ENCODE measurements at regions not wholly inside any gene's neighbourhood (a gene's known extent, or its start where the extent isn't known, plus 50 kb on each side); places are given as distances from the start of the nearest gene placed in this dataset.

DNA sequence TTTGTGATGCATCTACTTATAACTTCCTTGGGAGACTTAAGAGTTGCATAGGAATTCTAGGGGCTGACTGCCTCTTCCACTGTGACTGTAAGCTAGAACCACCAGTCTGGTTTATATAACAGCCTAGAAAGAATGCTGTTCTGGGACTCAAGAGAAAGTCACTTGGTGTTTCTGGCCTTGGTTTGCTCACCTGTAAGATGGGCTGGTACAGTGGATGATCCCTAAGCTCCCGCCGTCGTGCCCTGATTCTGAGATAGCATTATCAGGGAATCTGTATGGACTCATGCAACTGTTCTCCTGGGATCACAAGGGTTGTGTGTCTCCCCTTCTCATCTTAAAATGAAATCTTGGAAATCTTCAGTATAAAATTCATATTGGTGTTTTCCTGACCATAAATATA is 100.6 kb downstream of the LYZL1 start:
- no peak overlapping the region for H3K4me2 ChIP-seq (ENCODE audit: low read length)
- no peaks in the 10 kb centered on the region for H3K4me1 ChIP-seq (ENCODE audit: control insufficient read depth, low read depth, low read length)
- H2BK15ac ChIP-seq (replicated peaks; ENCODE audit: low read depth): no peak overlapping the region
- H3K27me3 ChIP-seq (ENCODE audit: insufficient read depth, low read length, poor library complexity): no peaks in the 10 kb centered on the region
- no peak overlapping the region for H2BK5ac ChIP-seq (ENCODE audit: low read length)
- H3K79me1 ChIP-seq (ENCODE audit: low read length): no peaks in the 10 kb centered on the region
- no peak overlapping the region for H3K27ac ChIP-seq (ENCODE audit: low read depth, low read length)
- no CpG with 5 or more reads among the region's 3 CpGs for WGBS (ENCODE audit: extremely low coverage, insufficient coverage, low lambda C conversion rate)
- no peak overlapping the region for H4K8ac ChIP-seq (ENCODE audit: low read depth, low read length)
- no peak overlapping the region for H3K9ac ChIP-seq (ENCODE audit: low read length)
- H3K79me2 ChIP-seq (ENCODE audit: control insufficient read depth, insufficient read depth, low read length): no peaks in the 10 kb centered on the region
- H4K5ac ChIP-seq (ENCODE audit: low read length): no peak overlapping the region
- no peak for DNase-seq
- no peak overlapping the region for H3K56ac ChIP-seq (ENCODE audit: low read length)
- H3K36me3 ChIP-seq (ENCODE audit: control insufficient read depth, insufficient read depth, low read length): no peaks in the 10 kb centered on the region
- no peak overlapping the region for H3K18ac ChIP-seq (ENCODE audit: low read length)
- H2AK5ac ChIP-seq (ENCODE audit: low read length): no peak overlapping the region
- no peak overlapping the region for H3K4ac ChIP-seq (ENCODE audit: low read depth, low read length)
- no peak overlapping the region for H2BK120ac ChIP-seq (ENCODE audit: low read depth, low read length)
- H3K23ac ChIP-seq (ENCODE audit: low read length): no peak overlapping the region
- no peak overlapping the region for H3K4me3 ChIP-seq (ENCODE audit: low read length)

DNA sequence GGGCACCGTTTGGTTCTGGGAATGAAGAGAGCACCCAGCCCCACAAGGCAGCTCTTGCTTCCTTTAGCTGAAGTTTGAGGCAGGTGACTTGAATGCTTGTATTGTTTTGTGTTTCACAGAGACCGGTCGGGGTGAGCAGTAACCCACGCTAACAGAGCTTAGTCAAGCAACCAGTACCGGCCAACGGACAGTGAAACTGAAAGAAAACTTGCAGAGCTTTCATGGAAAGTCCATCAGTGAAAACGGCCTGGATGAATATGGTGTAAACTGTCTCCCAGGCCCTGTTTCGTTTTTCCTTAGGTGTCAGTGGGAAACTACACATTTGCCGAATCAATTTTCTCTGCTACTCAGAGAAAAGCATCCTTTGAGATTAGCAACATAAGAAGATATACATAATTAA is 101.1 kb downstream of the LYZL1 start:
- H3K79me1 ChIP-seq (ENCODE audit: low read length): no peaks in the 10 kb centered on the region
- H3K4me1 ChIP-seq (ENCODE audit: control insufficient read depth, low read depth, low read length): no peaks in the 10 kb centered on the region
- no peaks in the 10 kb centered on the region for H3K27me3 ChIP-seq (ENCODE audit: insufficient read depth, low read length, poor library complexity)
- no peak overlapping the region for H2BK5ac ChIP-seq (ENCODE audit: low read length)
- no peak overlapping the region for H2BK15ac ChIP-seq (replicated peaks; ENCODE audit: low read depth)
- H3K18ac ChIP-seq (ENCODE audit: low read length): no peak overlapping the region
- H3K9ac ChIP-seq (ENCODE audit: low read length): no peak overlapping the region
- H3K4me3 ChIP-seq (ENCODE audit: low read length): no peak overlapping the region
- H2AK5ac ChIP-seq (ENCODE audit: low read length): no peak overlapping the region
- WGBS (ENCODE audit: extremely low coverage, insufficient coverage, low lambda C conversion rate): no CpG with 5 or more reads among the region's 9 CpGs
- H4K8ac ChIP-seq (ENCODE audit: low read depth, low read length): no peak overlapping the region
- no peak overlapping the region for H3K4me2 ChIP-seq (ENCODE audit: low read length)
- no peaks in the 10 kb centered on the region for H3K79me2 ChIP-seq (ENCODE audit: control insufficient read depth, insufficient read depth, low read length)
- no peak overlapping the region for H3K4ac ChIP-seq (ENCODE audit: low read depth, low read length)
- H3K23ac ChIP-seq (ENCODE audit: low read length): no peak overlapping the region
- DNase-seq: no peak
- H4K5ac ChIP-seq (ENCODE audit: low read length): no peak overlapping the region
- no peaks in the 10 kb centered on the region for H3K36me3 ChIP-seq (ENCODE audit: control insufficient read depth, insufficient read depth, low read length)
- H3K27ac ChIP-seq (ENCODE audit: low read depth, low read length): no peak overlapping the region
- no peak overlapping the region for H3K56ac ChIP-seq (ENCODE audit: low read length)
- no peak overlapping the region for H2BK120ac ChIP-seq (ENCODE audit: low read depth, low read length)

DNA sequence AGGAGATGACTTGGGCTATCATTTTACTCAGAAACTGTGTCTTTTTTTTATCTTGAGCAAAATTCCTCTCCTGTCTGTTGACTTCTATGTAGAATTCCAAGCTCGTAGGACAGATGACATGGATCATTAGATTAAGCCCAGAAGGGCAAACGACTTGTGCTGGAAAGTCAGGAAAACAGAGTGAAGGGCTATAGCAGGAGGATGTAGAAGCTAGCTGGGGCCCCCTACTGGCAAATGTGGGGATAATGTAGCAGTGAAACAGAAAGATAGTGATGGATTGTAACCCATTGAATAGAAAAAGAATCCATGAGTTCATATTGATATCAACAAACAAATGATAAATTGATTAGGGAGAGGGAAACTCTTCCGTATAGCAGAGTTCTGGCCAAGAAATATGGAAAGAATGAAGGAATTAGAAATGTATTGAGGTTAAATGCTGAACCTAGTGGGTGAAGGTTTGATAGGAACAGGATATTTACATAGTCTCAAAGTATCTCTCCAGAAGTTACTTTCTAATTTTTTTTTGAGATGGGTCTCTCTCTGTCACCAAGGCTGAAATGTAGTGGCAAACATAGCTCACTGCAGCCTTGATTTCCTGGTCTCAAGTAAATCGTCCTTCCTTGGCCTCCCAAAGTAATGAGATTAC is 103.6 kb downstream of the LYZL1 start:
- Histone ChIP-seq H3K4me3 (ENCODE audit: low read length) (no peak overlapping the region), H3K36me3 (ENCODE audit: control insufficient read depth, insufficient read depth, low read length) (no peaks in the 10 kb centered on the region), H3K27ac (ENCODE audit: low read depth, low read length) (no peak overlapping the region), H3K4me2 (ENCODE audit: low read length) (no peak overlapping the region), H3K4me1 (ENCODE audit: control insufficient read depth, low read depth, low read length) (no peaks in the 10 kb centered on the region), H3K18ac (ENCODE audit: low read length) (no peak overlapping the region), H3K27me3 (ENCODE audit: insufficient read depth, low read length, poor library complexity) (no peaks in the 10 kb centered on the region), H3K9ac (ENCODE audit: low read length) (no peak overlapping the region), H3K4ac (ENCODE audit: low read depth, low read length) (no peak overlapping the region), H4K5ac (ENCODE audit: low read length) (no peak overlapping the region), H4K8ac (ENCODE audit: low read depth, low read length) (no peak overlapping the region), H3K79me1 (ENCODE audit: low read length) (no peaks in the 10 kb centered on the region), H2BK5ac (ENCODE audit: low read length) (no peak overlapping the region), H2BK120ac (ENCODE audit: low read depth, low read length) (no peak overlapping the region), H3K79me2 (ENCODE audit: control insufficient read depth, insufficient read depth, low read length) (no peaks in the 10 kb centered on the region), H3K56ac (ENCODE audit: low read length) (no peak overlapping the region), H2BK15ac (replicated peaks; ENCODE audit: low read depth) (no peak overlapping the region), H3K23ac (ENCODE audit: low read length) (no peak overlapping the region), H2AK5ac (ENCODE audit: low read length) (no peak overlapping the region)
- DNase-seq: peak; percentile 75
- no CpG with 5 or more reads among the region's 4 CpGs for WGBS (ENCODE audit: extremely low coverage, insufficient coverage, low lambda C conversion rate)

DNA sequence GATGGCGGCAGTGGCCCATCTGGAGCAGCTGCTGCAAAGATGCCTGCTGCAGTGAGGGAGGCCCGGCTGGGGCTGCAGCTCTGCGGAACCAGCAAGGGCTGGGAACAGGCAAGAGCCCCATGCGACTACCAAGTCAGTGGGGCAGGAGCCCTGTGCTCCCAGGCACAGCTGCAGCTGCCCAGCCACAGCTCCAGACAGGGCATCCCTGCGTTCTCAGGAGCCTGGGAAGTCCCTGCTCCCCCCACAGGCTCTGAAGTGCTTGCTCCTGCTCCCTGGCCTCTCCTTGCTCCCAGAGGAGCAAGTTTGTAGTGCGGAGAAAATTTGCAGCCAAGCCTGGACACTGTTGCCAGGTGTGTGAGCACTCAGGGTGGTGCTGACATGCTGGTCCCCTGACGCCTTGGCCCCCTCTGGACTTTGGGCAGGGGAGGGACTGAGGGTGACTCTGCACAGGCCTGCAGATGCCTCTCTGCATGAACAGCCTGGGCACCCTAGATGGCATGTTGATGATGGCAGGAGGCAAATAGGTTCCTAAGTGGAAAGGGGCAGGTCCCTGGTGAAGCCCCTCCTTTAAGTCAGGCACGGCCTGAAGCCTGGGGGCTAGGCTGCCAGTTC is 105.6 kb downstream of the LYZL1 start:
- no peak overlapping the region for H3K4ac ChIP-seq (ENCODE audit: low read depth, low read length)
- WGBS (ENCODE audit: extremely low coverage, insufficient coverage, low lambda C conversion rate): no CpG with 5 or more reads among the region's 8 CpGs

DNA sequence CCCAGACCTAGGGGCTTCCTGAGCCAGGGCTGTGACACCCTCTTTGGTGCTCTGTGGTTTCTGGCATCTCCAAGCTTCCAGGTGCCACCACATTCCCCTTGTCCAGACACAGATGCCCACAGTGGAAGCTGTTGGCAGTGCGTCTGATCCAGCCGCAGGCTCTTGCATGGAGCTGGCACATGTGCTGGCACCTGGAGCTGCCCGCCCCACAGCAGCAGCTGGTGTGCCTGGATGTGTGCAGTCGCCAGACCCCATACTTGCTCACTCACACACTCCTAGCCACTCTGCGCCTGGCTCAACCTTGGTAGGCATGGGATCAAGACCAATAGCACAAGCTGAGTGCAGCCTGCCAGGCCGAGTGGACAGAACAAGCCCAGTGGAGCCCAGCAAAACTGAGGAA is 106.5 kb downstream of the LYZL1 start:
- H3K56ac ChIP-seq (ENCODE audit: low read length): no peak overlapping the region
- WGBS (ENCODE audit: extremely low coverage, insufficient coverage, low lambda C conversion rate): no CpG with 5 or more reads among the region's 6 CpGs
- no peak overlapping the region for H3K4ac ChIP-seq (ENCODE audit: low read depth, low read length)

More for the DNA sequence above, 105.6 kb downstream of the LYZL1 start:
- no peaks in the 10 kb centered on the region for H3K36me3 ChIP-seq (ENCODE audit: control insufficient read depth, insufficient read depth, low read length)
- H3K56ac ChIP-seq (ENCODE audit: low read length): no peak overlapping the region
- H3K9ac ChIP-seq (ENCODE audit: low read length): no peak overlapping the region
- H2BK15ac ChIP-seq (replicated peaks; ENCODE audit: low read depth): no peak overlapping the region
- no peak overlapping the region for H3K23ac ChIP-seq (ENCODE audit: low read length)
- no peaks in the 10 kb centered on the region for H3K79me1 ChIP-seq (ENCODE audit: low read length)
- no peak overlapping the region for H2AK5ac ChIP-seq (ENCODE audit: low read length)
- H2BK5ac ChIP-seq (ENCODE audit: low read length): no peak overlapping the region
- H3K79me2 ChIP-seq (ENCODE audit: control insufficient read depth, insufficient read depth, low read length): no peaks in the 10 kb centered on the region
- H4K8ac ChIP-seq (ENCODE audit: low read depth, low read length): no peak overlapping the region
- no peak overlapping the region for H4K5ac ChIP-seq (ENCODE audit: low read length)
- no peaks in the 10 kb centered on the region for H3K27me3 ChIP-seq (ENCODE audit: insufficient read depth, low read length, poor library complexity)
- H2BK120ac ChIP-seq (ENCODE audit: low read depth, low read length): no peak overlapping the region
- no peak for DNase-seq
- H3K18ac ChIP-seq (ENCODE audit: low read length): no peak overlapping the region
- no peak overlapping the region for H3K4me3 ChIP-seq (ENCODE audit: low read length)
- H3K27ac ChIP-seq (ENCODE audit: low read depth, low read length): no peak overlapping the region
- no peak overlapping the region for H3K4me2 ChIP-seq (ENCODE audit: low read length)
- no peaks in the 10 kb centered on the region for H3K4me1 ChIP-seq (ENCODE audit: control insufficient read depth, low read depth, low read length)

DNA sequence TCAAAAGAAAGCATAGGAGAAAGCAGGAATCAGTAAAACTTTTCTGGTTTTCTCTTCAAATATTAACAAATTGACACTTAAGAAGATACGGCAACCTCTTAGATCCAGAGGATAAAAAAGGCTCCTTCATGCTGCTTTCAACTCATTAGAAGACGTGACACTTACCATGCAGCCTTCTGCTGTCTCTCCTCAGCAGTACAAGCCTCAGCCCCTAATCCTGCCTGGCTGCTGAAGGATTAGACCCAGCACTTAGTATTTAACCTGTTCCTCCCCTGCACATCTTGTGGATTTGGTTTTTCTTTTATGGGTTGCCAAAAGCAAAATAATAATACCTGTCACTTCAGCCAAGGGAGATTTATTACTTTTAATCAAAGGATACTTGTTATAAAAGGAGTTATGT is 108.4 kb downstream of the LYZL1 start:
- Histone ChIP-seq H3K4me3 (ENCODE audit: low read length) (no peak overlapping the region), H3K27me3 (ENCODE audit: insufficient read depth, low read length, poor library complexity) (no peaks in the 10 kb centered on the region), H4K5ac (ENCODE audit: low read length) (no peak overlapping the region), H3K23ac (ENCODE audit: low read length) (no peak overlapping the region), H3K27ac (ENCODE audit: low read depth, low read length) (no peak overlapping the region), H3K79me2 (ENCODE audit: control insufficient read depth, insufficient read depth, low read length) (no peaks in the 10 kb centered on the region), H3K18ac (ENCODE audit: low read length) (no peak overlapping the region), H2BK5ac (ENCODE audit: low read length) (no peak overlapping the region), H3K4me1 (ENCODE audit: control insufficient read depth, low read depth, low read length) (no peaks in the 10 kb centered on the region), H2BK15ac (replicated peaks; ENCODE audit: low read depth) (no peak overlapping the region), H3K56ac (ENCODE audit: low read length) (no peak overlapping the region), H4K8ac (ENCODE audit: low read depth, low read length) (no peak overlapping the region), H2AK5ac (ENCODE audit: low read length) (no peak overlapping the region), H3K79me1 (ENCODE audit: low read length) (no peaks in the 10 kb centered on the region), H3K4me2 (ENCODE audit: low read length) (no peak overlapping the region), H3K36me3 (ENCODE audit: control insufficient read depth, insufficient read depth, low read length) (no peaks in the 10 kb centered on the region), H3K9ac (ENCODE audit: low read length) (no peak overlapping the region), H3K4ac (ENCODE audit: low read depth, low read length) (no peak overlapping the region), H2BK120ac (ENCODE audit: low read depth, low read length) (no peak overlapping the region)
- no peak for DNase-seq
- no CpG with 5 or more reads among the region's 2 CpGs for WGBS (ENCODE audit: extremely low coverage, insufficient coverage, low lambda C conversion rate)

More for the DNA sequence above, 106.5 kb downstream of the LYZL1 start:
- no peaks in the 10 kb centered on the region for H3K4me1 ChIP-seq (ENCODE audit: control insufficient read depth, low read depth, low read length)
- DNase-seq: no peak
- no peak overlapping the region for H2BK15ac ChIP-seq (replicated peaks; ENCODE audit: low read depth)
- H2AK5ac ChIP-seq (ENCODE audit: low read length): no peak overlapping the region
- H3K4me3 ChIP-seq (ENCODE audit: low read length): no peak overlapping the region
- no peaks in the 10 kb centered on the region for H3K27me3 ChIP-seq (ENCODE audit: insufficient read depth, low read length, poor library complexity)
- no peak overlapping the region for H3K4me2 ChIP-seq (ENCODE audit: low read length)
- no peak overlapping the region for H2BK5ac ChIP-seq (ENCODE audit: low read length)
- H4K5ac ChIP-seq (ENCODE audit: low read length): no peak overlapping the region
- H3K23ac ChIP-seq (ENCODE audit: low read length): no peak overlapping the region
- no peak overlapping the region for H3K18ac ChIP-seq (ENCODE audit: low read length)
- no peak overlapping the region for H3K9ac ChIP-seq (ENCODE audit: low read length)
- no peaks in the 10 kb centered on the region for H3K36me3 ChIP-seq (ENCODE audit: control insufficient read depth, insufficient read depth, low read length)
- H3K79me1 ChIP-seq (ENCODE audit: low read length): no peaks in the 10 kb centered on the region
- no peak overlapping the region for H4K8ac ChIP-seq (ENCODE audit: low read depth, low read length)
- H2BK120ac ChIP-seq (ENCODE audit: low read depth, low read length): no peak overlapping the region
- H3K27ac ChIP-seq (ENCODE audit: low read depth, low read length): no peak overlapping the region
- H3K79me2 ChIP-seq (ENCODE audit: control insufficient read depth, insufficient read depth, low read length): no peaks in the 10 kb centered on the region

All from mesendoderm (in vitro differentiated cells).